Right lobe of liver (tissue), 4 donors: ENCODE measurements at regions not wholly inside any gene's neighbourhood (a gene's known extent, or its start where the extent isn't known, plus 50 kb on each side); places are given as distances from the start of the nearest gene placed in this dataset.

ENCODE experiments used
- POLR2A ChIP-seq: fragments of 450-650 bp; IDR thresholded peaks from one replicate; pipeline ENCODE4 v1.6.1; 2017; ENCODE audit warnings: antibody characterized with exemption, mild to moderate bottlenecking
- TF ChIP-seq, protein P1 (sequence below), 4 donors: fragments of 200-600 bp in 3 of 4; fragments of 450-650 bp in 1 of 4; IDR thresholded peaks; one replicate each; pipeline versions ENCODE4 v1.5.1 to v1.8.0; 2016 to 2022; ENCODE audit warnings: antibody characterized with exemption in 4 of 4, mild to moderate bottlenecking in 2 of 4
- donor health status: DM: no; HTN: no; CAD: no.
- donor health status: DM: no; HTN: no; CAD: no.
- donor health status: DM: no; HTN: yes; CAD: no.

DNA sequence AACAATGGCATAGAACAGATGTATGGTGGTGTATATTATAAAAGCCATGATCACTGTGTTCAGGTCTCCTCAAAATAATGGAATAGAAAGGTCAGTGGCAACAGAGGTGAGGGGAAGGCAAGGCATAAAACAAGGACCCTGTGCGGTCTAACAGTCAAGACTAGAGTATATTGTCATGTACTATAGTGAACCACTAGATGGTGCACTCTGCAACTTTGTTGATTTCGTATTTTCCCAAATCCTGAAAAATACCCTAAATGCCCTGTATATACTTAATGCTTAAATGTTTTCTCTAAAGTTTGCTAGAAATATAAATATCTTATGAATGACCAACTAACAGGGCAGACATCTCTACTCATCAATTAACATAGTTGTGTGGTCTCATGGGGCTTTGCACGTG is 453.0 kb downstream of the PCDH11X start:
- TF ChIP-seq, protein P1, sequence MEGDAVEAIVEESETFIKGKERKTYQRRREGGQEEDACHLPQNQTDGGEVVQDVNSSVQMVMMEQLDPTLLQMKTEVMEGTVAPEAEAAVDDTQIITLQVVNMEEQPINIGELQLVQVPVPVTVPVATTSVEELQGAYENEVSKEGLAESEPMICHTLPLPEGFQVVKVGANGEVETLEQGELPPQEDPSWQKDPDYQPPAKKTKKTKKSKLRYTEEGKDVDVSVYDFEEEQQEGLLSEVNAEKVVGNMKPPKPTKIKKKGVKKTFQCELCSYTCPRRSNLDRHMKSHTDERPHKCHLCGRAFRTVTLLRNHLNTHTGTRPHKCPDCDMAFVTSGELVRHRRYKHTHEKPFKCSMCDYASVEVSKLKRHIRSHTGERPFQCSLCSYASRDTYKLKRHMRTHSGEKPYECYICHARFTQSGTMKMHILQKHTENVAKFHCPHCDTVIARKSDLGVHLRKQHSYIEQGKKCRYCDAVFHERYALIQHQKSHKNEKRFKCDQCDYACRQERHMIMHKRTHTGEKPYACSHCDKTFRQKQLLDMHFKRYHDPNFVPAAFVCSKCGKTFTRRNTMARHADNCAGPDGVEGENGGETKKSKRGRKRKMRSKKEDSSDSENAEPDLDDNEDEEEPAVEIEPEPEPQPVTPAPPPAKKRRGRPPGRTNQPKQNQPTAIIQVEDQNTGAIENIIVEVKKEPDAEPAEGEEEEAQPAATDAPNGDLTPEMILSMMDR (IDR thresholded peaks at IDR 0.05) = peak; percentile 17 to 54 (median 50)
- no peak for TF ChIP-seq POLR2A
